NCI-H128 (cell line): ENCODE measurements at regions not wholly inside any gene's neighbourhood (a gene's known extent, or its start where the extent isn't known, plus 50 kb on each side); places are given as distances from the start of the nearest gene placed in this dataset.
"Not testable (repeated sequence)": the region's sequence is repeated elsewhere in the genome, so short reads cannot be mapped to it uniquely, and the experiment has no call there.

Experiments used
- DNase-seq: peaks from one replicate; lab custom pipeline; 2025; ENCODE audit not compliant: unreplicated experiment; lab: John Stamatoyannopoulos, UW

- DNase-seq, result not testable (repeated sequence)
These were observed 83.1 kb upstream of the GOLGA6L4 start for GRCh38 chr15:84152381-84152979.

DNA sequence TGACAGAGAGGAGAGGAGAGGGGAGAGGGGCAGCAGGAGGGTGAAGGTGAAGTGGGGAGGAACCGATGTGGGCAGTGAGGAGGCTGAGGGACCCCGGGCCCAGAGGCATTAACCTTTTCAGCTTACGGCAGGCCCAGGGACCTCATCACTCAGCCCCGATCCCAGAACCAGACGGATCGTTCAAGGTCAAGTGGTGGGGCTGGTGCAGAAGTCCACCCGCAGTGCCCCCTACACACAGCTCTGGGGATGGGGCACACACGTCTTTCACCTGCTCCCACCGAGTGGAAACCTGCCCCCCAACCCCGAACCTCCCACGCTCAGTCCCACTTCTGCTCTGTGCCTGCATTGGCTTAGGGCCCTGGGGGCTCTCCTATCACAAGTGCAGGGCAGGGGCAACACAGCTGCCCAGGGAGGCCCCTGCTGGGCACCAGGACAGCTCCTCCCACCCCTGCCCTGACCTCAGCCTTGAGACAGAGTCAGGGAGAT, 81.9 kb upstream of the GOLGA6L4 start:
- DNase-seq, result not testable (repeated sequence)

GRCh38 chr15:84154314-84154713, 81.3 kb upstream of the GOLGA6L4 start:
- DNase-seq, result not testable (repeated sequence)

DNA sequence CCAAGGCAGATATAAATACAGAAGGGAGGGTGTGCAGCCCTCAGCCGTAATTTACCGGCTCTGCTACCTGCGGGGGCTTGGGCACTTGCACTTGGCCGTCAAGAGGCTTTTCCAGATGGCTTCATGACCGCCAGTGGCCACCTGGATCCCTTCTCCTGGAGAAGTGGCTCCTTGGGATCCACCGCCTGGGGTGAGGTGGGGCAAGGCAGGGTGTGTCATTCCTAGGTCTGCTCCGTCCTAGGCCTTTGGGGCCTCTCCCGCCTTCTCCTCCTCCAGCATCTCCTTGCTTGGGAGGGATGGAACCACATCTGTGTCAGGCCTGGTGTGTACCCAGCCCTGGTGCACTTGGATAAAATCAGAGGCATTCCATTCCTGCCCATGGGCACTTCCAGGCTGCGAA, 80.8 kb upstream of the GOLGA6L4 start:
- DNase-seq, result not testable (repeated sequence)

DNA sequence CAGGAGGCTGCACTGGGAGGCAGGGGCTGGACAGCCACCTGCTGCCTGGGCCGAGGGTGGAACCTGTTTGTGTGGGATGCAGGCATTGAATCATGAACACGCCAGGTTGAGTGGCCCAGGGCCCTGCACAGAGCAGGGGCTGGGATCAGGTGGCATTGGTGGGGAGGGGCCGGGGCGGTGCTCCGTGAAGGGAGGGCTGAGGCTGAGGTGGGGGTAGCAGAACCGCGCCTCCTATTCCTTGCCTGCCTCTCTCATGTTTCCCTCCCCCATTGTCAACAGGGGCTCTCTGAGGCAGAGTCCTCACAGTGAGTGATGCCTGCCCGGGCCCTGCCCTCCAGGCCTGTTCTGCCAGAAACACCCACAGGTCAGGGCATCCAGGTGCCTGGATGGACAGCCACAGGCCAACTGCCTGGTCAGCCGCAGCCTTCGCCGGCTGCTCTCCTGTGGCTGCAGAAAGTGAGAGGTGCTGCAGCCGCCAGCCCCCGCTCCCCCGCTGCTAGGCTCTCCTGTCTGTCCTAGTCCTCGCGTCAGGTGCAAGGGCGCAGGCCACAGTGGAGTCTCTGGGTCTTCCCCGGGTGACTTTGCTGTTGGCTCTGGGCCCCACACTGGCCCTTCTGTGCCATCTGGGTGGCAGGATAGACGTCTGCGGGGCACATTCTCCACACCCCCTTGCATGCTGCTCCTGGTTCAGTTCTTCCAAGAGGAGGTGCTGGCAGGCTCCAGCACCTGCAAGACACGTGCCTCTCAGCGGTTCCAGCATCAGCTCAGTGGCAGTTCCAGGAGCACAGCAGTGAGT, 79.6 kb upstream of the GOLGA6L4 start:
- not testable (repeated sequence) for DNase-seq

DNA sequence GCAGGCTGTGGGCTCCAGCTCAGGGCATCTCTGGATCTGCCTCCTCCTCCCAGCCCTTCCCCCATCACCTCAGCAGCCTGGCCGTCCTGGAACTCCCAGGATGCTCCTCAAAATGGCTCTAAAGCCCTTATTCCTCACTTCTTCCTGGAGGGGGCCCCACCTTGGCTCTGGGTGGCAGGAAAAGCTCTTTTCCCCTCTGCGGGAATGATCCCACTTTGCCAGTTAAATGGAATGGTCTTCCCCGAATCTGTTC, 79.1 kb upstream of the GOLGA6L4 start:
- not testable (repeated sequence) for DNase-seq

GRCh38 chr15:84157056-84157632, 78.4 kb upstream of the GOLGA6L4 start:
- not testable (repeated sequence) for DNase-seq

GRCh38 chr15:84157857-84158256, 77.7 kb upstream of the GOLGA6L4 start:
- DNase-seq, result not testable (repeated sequence)

GRCh38 chr15:84159346-84160269, 76.0 kb upstream of the GOLGA6L4 start:
- DNase-seq, result not testable (repeated sequence)

DNA sequence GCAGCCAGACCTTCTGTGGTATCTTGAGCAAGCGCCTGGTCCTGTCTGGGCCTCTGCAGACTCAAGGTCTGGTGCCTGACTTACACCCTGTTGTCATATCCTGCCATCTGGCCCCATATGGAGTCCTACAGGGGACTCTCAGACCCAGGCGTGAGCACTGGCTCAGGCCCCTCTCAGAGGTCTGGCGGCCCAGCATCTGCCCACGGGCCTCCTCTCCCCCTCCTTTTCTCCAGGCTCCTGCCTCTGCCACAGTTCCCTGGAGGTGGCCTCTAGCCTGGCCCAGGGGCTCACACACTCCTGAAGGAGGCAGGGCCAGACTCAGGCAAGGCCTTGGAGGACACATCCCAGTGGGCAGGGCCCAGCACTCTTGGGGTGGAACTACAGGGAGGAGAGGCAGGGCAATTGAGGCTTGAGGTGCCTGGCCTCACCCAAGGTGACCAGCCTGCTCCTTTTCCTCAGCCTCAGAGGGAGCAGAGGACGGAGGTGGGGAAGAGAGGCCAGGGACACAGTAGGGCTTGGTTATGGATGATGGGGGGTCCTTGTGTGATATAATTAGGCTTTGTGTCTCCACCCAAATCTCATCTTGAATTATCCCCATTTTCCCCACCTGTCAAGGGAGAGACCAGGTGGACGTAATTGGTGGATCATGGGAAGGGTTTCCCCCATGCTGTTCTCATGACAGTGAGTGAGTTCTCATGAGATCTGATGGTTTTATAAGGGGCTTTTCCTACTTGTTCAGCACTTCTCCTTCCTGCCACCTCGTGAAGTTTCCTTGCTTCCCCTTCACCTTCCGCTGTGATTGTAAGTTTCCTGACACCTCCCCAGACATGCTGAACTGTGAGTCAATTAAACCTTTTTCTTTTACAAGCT, 70.9 kb upstream of the GOLGA6L4 start:
- DNase-seq, result not testable (repeated sequence)

GRCh38 chr15:84170029-84170428, 65.5 kb upstream of the GOLGA6L4 start:
- DNase-seq, result not testable (repeated sequence)

DNA sequence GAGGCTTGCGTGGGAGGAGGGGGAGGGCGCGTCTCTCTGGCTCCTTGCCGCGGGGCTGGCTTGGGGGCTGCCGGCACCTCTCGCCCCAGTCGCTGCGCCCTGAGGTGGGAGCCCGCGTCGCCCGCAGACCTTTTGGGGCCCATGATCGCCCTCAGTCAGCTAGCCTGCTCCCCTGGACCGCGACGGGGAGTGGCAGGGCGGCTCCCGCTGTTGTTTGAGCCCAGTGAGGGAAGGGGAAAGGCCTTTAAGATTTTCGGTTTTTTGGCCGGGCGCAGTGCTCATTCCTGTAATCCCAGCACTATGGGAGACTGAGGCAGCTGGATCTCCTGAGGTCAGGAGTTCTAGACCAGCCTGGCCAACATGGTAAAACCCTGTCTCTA, 62.4 kb upstream of the GOLGA6L4 start:
- DNase-seq, result not testable (repeated sequence)
